GM13977 (cell line): ENCODE measurements at regions not wholly inside any gene's neighbourhood (a gene's known extent, or its start where the extent isn't known, plus 50 kb on each side); places are given as distances from the start of the nearest gene placed in this dataset.

Experiments used
- DNase-seq: peaks from one replicate; pipeline ENCODE4 v3.0.0; 2012; ENCODE audit warnings: low spot score
- CTCF ChIP-seq: IDR thresholded peaks from 2 replicates; pipeline ENCODE4 v1.5.1; 2012; ENCODE audit warnings: mild to moderate bottlenecking, control low read depth; ENCODE audit not compliant: insufficient read depth; ENCODE audit errors: extremely low read depth, missing control alignments
- in situ Hi-C: fragments of 300-500 bp; cut with MboI; formaldehyde crosslinking; loops from one replicate; pipeline ENCODE4 v1.12.0; 2022; ENCODE audit warnings: low sequenced_read_pairs, low pct_unique_long_range_greater_than_20kb, mixed read lengths, inconsistent platforms; ENCODE audit not compliant: unreplicated experiment

GRCh38 chr9:88738709-88739108, 203.7 kb downstream of the NXNL2 start:
- DNase-seq = no peak
- in situ Hi-C loops = no loop called here
- no peak for TF ChIP-seq CTCF

GRCh38 chr9:88739373-88739772, 204.4 kb downstream of the NXNL2 start:
- no peak for DNase-seq
- no peak for TF ChIP-seq CTCF
- in situ Hi-C loops = no loop called here

GRCh38 chr9:88740844-88741243, 205.9 kb downstream of the NXNL2 start:
- no peak for TF ChIP-seq CTCF
- DNase-seq = no peak
- in situ Hi-C loops = no loop called here

GRCh38 chr9:88741335-88741734, 206.4 kb downstream of the NXNL2 start:
- DNase-seq = no peak
- in situ Hi-C loops = no loop called here
- peak; percentile 48 for TF ChIP-seq CTCF

- no peak for DNase-seq
- TF ChIP-seq CTCF = no peak
- in situ Hi-C loops = no loop called here
Observed at GRCh38 chr9:88742483-88742882, 207.5 kb downstream of the NXNL2 start.

- DNase-seq = no peak
- in situ Hi-C loops = no loop called here
- TF ChIP-seq CTCF = no peak
Observed at GRCh38 chr9:88742905-88743304, 207.9 kb downstream of the NXNL2 start.
